H7 (cell line): ENCODE measurements at regions not wholly inside any gene's neighbourhood (a gene's known extent, or its start where the extent isn't known, plus 50 kb on each side); places are given as distances from the start of the nearest gene placed in this dataset.
A peak's percentile ranks its signal among the peaks of the same experiment; 100 is the strongest.
"Not testable (repeated sequence)": the region's sequence is repeated elsewhere in the genome, so short reads cannot be mapped to it uniquely, and the experiment has no call there.

Source experiments
- DNase-seq: peaks from one replicate; pipeline ENCODE4 v3.0.0; 2012
- H3K27me3 ChIP-seq: 2 replicates; pipeline ENCODE4 v1.6.0; 2011; ENCODE audit warnings: mild to moderate bottlenecking, low read length; ENCODE audit not compliant: control insufficient read depth, insufficient read depth
- H3K36me3 ChIP-seq: replicated peaks from 2 replicates; pipeline ENCODE4 v1.5.1; 2011; ENCODE audit warnings: low read length; ENCODE audit not compliant: control insufficient read depth, insufficient read depth
- H3K4me3 ChIP-seq: 2 replicates; pipeline ENCODE4 v1.5.1; 2011; ENCODE audit warnings: low read depth, mild to moderate bottlenecking, control low read depth, low read length, moderate library complexity; ENCODE audit not compliant: insufficient read depth

DNA sequence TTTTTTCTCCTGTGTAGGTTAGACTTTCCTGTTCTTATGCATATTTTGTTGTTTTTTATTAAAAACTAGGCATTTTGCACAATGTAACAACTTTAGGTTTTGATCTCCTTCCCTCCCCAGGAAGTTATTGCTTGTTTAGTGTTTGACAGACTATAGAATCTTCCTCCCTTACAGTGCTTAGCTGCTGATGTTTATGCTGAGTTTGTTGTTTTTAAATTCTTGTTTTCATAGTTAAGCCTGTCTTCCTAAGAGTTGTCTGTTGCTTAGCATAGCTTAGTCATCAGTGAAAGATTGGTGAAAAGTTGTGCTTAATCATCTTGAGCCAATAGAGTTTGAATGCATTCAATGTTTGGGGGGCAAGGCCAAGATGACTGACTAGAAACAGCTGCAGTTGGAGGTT lies 157.5 kb downstream of the NKX6-1 start:
- H3K27me3 ChIP-seq, result peaks cover 7% of the 10 kb centered on the region; the same call in 1 of the 2 replicates
- no peak for DNase-seq

DNA sequence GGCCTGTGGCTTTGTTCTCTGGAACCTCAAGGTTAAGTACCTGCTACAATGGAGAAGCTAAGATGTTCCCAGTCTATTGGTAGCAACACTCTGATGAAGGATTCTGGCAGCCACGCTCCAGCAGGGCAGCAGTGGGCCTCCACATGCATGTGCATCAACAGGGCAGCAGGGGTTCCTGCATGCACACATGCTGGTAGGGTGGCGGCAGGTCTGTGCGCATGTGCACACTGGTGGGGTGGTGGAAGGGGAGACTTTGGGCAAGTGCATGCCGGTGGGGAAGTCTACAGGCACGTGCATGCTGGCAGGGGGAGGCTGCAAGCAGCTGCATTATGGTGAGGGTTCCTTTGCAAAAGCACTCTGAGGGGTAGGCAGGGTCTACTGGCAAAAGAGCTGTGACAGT lies 160.7 kb downstream of the NKX6-1 start:
- peaks cover 7% of the 10 kb centered on the region; the same call in 1 of the 2 replicates for H3K27me3 ChIP-seq

More for the DNA sequence above, 157.5 kb downstream of the NKX6-1 start:
- Histone ChIP-seq H3K36me3 (no peaks in the 10 kb centered on the region), H3K4me3 (no peak overlapping the region)

DNA sequence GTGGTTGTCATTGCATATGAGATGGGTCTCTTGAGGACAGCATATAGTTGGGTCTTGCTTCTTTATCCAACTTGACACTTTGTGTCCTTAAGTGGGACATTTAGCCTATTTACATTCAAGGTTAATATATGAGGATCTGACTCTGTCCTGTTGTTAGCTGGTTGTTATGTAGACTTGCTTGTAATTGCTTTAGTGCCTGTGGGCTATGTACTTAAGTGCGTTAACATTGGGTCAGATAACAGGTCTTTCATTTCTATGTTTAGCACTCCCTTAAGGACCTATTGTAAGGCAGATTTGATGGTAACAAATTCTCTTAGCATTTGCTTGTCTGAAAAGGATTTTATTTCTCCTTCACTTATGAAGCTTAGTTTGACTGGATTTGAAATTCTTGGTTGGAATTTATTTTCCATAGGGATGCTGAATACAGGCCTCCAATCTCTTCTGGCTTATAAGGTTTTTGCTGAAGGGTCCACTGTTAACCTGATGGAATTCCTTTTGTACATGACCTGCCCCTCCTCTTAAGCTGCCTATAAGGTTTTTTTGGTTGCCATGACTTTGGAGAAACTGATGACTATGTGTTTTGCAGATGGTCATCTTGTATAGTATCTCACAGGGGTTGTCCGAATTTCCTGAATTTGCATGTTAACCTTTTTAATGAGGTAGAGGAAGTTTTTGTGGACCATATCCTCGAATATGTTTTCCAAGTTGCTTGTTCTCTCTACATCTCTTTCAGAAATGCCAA lies 162.0 kb downstream of the NKX6-1 start:
- peaks cover 7% of the 10 kb centered on the region; the same call in 1 of the 2 replicates for H3K27me3 ChIP-seq
- no peak for DNase-seq
- no peak overlapping the region for H3K4me3 ChIP-seq
- H3K36me3 ChIP-seq, result no peaks in the 10 kb centered on the region

More for the DNA sequence above, 160.7 kb downstream of the NKX6-1 start:
- H3K36me3 ChIP-seq, result no peaks in the 10 kb centered on the region
- H3K4me3 ChIP-seq, result no peak overlapping the region
- no peak for DNase-seq

DNA sequence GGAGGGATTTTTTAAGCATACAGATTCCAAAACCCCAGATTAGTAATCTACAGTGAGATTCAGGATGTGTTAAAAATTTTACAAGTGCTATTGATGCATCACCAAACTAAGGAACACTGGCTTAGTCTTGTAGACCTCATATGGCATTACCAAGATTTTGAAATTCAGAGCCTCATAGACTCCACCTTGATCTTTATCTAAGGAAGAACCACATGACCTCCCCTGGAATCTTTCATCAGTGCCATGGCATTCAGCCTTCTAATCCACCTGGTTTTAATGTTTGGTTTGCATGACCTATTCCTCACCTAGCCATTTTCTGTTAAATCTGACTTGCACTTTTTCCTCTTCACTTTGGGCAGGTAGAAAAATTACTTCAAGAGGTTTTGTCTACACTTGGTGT lies 171.6 kb downstream of the NKX6-1 start:
- H3K36me3 ChIP-seq, result no peaks in the 10 kb centered on the region
- no peaks in the 10 kb centered on the region for H3K27me3 ChIP-seq
- no peak overlapping the region for H3K4me3 ChIP-seq
- DNase-seq, result no peak

DNA sequence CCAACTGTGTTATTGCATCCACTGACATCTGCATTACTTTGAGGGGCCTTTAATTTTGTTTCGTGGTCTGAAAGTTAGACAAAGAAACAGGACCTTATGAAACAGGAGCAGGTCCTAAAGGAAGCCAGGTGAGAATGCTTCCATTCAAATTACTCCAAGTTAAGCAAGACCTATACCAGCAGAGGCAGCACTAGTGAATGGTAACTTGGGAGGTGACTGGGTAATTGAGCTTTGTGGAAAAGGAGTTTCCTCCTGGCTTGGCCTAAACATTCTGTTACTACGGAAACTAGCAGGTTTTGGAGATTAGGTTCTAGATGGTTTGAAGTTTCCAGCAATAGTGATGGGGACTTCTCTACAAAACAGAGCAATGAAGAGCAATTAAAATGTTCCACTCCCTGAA lies 173.5 kb downstream of the NKX6-1 start:
- no peaks in the 10 kb centered on the region for H3K27me3 ChIP-seq
- peak; percentile 18 for DNase-seq
- no peak overlapping the region for H3K4me3 ChIP-seq
- H3K36me3 ChIP-seq, result no peaks in the 10 kb centered on the region

DNA sequence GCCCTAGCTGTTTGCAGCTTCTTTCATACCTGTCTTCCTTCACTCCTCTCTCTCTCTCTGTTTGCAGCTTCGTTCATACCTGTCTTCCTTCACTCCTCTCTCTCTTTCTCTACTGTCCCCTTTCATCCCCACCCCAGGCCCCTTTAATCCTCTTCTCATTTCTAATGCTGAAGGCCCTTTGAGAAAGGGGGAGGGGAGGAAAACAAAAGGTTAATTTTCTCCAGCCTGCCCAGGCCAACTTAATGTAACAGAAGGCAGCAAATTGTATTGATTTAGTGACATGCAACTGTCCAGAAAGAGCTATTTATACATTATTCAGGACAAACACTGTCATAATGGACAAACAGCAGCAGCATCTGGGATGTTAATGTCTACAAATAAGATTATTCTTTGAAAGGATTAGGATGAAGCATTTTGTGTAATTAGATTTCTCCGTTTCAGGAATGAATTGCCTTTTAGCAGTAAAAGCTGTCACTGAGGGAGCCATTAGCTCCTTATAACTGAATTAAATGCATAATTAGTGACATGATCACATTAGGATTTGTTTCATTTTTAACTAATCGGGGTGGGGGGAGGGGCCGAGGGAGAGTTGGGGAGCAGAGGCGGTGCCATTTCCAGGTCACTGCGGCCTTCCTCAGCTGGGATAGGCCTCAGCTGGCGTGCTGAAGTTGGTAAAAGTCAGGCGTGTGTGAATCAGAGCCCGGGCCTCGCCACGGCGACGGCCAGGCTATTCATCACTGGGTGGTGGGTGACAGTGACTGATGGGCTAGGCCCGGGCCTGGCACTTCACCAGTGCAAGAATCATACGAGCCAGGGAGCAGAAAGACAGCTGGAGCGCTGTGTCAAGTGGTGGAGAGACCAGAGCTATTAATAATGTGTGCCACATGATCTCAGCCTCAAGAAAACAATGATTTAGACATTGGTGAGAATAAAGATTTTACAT lies 174.5 kb downstream of the NKX6-1 start:
- Histone ChIP-seq H3K27me3 (no peaks in the 10 kb centered on the region), H3K36me3 (no peaks in the 10 kb centered on the region), H3K4me3 (no peak overlapping the region)
- DNase-seq, result peak; percentile 55

DNA sequence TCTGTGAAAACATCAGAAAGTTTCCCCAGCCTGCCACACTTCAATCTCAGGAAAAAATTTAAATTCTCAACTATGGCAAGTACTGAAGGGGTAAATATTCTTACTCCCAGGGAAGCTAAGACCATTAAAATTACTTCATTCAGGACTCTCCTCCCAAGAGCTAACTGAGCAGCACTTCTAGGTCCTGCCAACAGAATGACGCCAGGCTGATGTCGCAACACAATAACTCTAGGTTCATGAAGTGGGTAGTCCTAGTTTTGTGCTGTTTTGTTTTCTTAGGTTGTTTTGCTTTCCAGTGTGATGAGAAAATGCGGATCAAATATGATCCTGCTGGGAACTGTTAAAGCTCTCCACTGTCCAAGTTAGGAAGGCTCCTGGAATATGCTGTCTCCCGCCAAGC lies 180.0 kb downstream of the NKX6-1 start:
- Histone ChIP-seq H3K36me3 (no peaks in the 10 kb centered on the region), H3K4me3 (no peak overlapping the region), H3K27me3 (no peaks in the 10 kb centered on the region)
- DNase-seq, result no peak

DNA sequence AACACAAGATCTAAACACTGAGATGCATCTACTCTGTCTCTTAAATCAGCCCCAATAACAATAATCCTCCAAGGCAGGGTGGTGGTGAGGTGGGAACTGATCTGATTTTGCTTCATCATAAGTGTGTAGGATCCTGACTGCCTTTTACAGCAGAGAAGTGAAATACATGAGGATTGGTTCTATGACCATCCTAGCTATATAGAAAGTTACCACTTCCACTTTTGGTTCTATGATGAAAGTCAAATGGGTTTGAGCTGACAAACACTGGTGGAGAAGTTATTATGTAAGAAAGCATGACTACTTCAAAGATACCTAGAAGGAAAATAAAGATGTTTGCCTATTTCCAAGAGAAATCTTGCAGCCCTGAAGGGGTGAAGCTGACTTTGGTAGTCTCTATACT lies 181.6 kb downstream of the NKX6-1 start:
- no peak overlapping the region for H3K4me3 ChIP-seq
- H3K36me3 ChIP-seq, result no peaks in the 10 kb centered on the region
- no peaks in the 10 kb centered on the region for H3K27me3 ChIP-seq
- no peak for DNase-seq

DNA sequence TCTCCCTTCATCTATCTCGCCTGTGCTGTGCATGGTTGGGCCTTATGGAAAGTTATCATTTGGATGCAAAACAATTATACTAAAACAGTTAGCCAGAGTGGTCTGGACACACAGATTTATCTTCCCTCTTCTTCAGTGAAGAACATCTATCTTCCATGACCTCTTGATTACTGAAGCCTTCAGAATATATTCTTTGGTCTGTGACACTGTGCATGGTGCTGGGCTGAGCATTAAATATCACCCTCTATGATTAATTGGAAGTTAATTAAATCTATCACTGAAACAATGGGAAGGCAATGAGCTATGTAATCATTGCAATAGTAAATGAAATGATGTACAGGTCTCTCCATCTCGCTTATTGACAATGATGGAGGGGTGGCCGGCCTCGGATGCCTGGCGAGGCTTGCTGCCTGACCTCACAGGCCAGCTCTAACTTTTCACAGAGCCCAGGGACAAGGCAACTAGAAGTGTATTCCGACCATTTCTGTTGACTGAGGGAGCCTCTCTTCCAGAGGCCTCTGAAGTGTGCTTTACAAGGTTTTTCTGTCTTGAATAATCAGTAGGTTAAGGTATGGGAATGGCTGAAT lies 186.6 kb downstream of the NKX6-1 start:
- Histone ChIP-seq H3K27me3 (no peaks in the 10 kb centered on the region), H3K36me3 (no peaks in the 10 kb centered on the region)

DNA sequence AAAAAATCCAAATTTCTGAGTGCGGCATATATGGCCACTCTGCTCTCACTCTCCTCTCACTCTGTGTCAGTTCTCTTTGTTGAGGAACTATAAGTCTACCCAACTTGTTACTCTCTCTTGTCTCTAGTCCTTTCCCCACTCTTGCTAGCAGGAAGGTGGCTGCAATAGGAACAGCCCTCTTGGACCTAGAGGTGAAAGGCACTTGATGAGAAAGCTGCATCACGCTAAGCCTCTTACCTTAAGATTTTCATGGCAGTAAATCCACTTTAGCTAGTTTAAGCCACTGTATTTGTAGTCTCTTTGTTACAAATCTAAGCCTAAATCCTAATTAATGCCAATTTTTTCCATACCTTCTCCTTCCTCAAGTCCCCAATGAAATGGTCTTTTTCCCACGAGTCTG lies 189.9 kb downstream of the NKX6-1 start:
- no peaks in the 10 kb centered on the region for H3K36me3 ChIP-seq
- no peak overlapping the region for H3K4me3 ChIP-seq
- H3K27me3 ChIP-seq, result no peaks in the 10 kb centered on the region
- no peak for DNase-seq

More for the DNA sequence above, 186.6 kb downstream of the NKX6-1 start:
- no peak for DNase-seq
- no peak overlapping the region for H3K4me3 ChIP-seq

DNA sequence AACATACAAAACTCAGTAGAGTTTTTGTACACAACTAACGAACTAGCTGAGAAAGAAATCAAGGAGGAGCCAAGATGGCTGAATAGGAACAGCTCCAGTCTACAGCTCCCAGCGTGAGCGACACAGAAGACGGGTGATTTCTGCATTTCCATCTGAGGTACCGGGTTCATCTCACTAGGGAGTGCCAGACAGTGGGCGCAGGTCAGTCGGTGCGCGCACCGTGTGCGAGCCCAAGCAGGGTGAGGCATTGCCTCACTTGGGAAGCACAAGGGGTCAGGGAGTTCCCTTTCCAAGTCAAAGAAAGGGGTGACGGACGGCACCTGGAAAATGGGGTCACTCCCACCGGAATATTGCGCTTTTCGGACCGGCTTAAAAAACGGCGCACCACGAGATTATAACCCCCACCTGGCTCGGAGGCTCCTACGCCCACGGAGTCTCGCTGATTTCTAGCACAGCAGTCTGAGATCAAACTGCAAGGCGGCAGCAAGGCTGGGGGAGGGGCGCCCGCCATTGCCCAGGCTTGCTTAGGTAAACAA lies 200.3 kb downstream of the NKX6-1 start:
- H3K4me3 ChIP-seq, H3K27me3 ChIP-seq, DNase-seq, H3K36me3 ChIP-seq: not testable (repeated sequence)

DNA sequence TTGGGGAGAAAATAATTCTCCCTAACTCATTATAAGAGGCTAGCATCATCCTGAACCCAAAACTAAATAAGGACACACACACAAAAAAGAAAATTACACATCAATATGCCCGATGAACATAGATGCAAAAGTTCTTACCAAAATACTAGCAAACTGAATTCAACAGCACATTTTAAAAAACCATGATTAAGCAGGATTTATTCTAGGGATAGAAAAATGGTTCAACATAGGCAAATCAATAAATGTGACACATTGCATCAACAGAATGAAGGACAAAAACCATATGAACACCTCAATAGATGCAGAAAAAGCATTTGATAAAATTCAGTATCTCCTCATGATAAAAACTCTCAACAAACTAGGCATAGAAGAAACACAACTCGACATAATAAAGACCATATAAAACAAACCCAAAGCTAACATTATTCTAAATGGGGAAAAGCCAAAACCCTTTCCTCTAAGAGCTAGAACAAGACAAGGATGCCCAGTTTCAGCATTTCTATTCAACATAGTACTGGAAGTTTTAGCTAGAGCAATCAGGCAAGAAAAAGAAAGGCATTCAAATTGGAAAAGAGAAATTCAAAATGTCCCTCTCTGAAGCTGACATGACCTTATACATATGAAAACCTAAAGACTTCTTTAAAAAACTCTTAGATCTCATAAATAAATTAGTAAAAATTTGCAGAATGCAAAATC lies 200.9 kb downstream of the NKX6-1 start:
- Histone ChIP-seq H3K4me3 (no peak overlapping the region), H3K27me3 (no peaks in the 10 kb centered on the region), H3K36me3 (no peaks in the 10 kb centered on the region)
- no peak for DNase-seq

DNA sequence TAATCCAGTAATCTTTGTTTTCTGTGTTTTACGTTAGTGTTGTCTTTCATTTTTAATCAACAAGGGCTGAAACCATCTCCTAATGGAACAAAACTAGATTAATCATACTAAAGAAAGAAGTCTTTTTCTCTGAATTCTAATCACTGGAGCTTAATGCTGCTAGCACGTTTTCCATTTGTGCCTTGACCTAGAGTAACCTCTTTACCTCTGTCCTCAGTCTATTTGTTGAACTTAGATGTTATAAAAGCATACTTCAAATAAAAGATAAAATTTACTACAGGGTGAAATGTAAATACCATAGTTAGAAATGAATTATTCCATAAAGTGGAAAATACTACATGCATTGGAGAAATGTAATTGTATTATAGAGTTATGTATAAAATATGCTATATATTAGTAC lies 207.1 kb downstream of the NKX6-1 start:
- Histone ChIP-seq H3K27me3 (no peaks in the 10 kb centered on the region), H3K4me3 (no peak overlapping the region), H3K36me3 (no peaks in the 10 kb centered on the region)
- no peak for DNase-seq

DNA sequence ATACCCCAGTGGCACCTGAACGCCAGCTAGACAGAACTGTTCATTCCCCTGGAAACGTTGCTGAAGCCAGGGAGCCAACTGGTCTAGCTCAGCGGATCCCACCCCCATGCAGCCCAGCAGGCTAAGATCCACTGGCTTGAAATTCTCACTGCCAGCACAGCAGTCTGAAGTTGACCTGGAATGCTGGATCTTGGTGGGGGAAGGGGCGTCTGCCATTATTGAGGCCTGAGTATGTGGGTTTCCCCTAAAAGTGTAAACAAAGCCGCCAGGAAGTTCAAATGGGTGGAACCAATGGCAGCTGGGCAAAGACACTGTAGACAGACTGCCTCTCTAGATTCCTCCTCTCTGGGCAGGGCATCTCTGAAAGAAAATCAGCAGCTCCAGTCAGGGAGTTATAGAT lies 213.0 kb downstream of the NKX6-1 start:
- Histone ChIP-seq H3K27me3 (no peaks in the 10 kb centered on the region), H3K36me3 (no peaks in the 10 kb centered on the region), H3K4me3 (no peak overlapping the region)
- DNase-seq, result no peak
